PC-9 (cell line): ENCODE measurements at regions not wholly inside any gene's neighbourhood (a gene's known extent, or its start where the extent isn't known, plus 50 kb on each side); places are given as distances from the start of the nearest gene placed in this dataset.

ENCODE experiments used
- BruUV-seq: library from RNA; stranded (reverse); fragments of 400-500 nt; replicated peaks from 2 replicates; lab custom pipeline; 2021; lab: Mats Ljungman, UMichigan
- CTCF ChIA-PET: fragments of 300-600 bp; sonication (Branson Sonifier 250); formaldehyde crosslinking; loops from one replicate; lab custom pipeline; 2022; ENCODE audit warnings: antibody characterized with exemption; lab: Charles Lee
- POLR2A ChIA-PET: fragments of 300-600 bp; sonication (Branson Sonifier 250); formaldehyde crosslinking; loops from one replicate; lab custom pipeline; 2022; ENCODE audit warnings: antibody characterized with exemption; ENCODE audit not compliant: unreplicated experiment; lab: Charles Lee
- DNase-seq, 2 experiments: peaks; one replicate each; pipeline versions ENCODE4 v3.0.0 to v3.0.0-alpha.2; 2015 to 2022; ENCODE audit warnings: mixed read lengths in 1 of 2
- H2AFZ ChIP-seq: fragments of 200-600 bp; sonication (generic); 2 replicates; pipeline ENCODE4 v1.8.1; 2017; ENCODE audit warnings: antibody characterized with exemption
- H3F3A ChIP-seq: fragments of 200-600 bp; sonication (generic); 2 replicates; pipeline ENCODE4 v1.8.1; 2017; ENCODE audit warnings: antibody characterized with exemption, mild to moderate bottlenecking, low read depth; ENCODE audit not compliant: insufficient read depth
- H3K27ac ChIP-seq: fragments of 200-600 bp; sonication (generic); 2 replicates; pipeline ENCODE4 v1.6.1; 2016; ENCODE audit warnings: mixed run types
- H3K27me3 ChIP-seq: fragments of 200-600 bp; sonication (generic); 2 replicates; pipeline ENCODE4 v1.6.1; 2016; ENCODE audit warnings: low read depth, mixed run types; ENCODE audit not compliant: insufficient read depth
- H3K36me3 ChIP-seq: fragments of 200-600 bp; sonication (generic); 2 replicates; pipeline ENCODE4 v1.6.1; 2016; ENCODE audit warnings: low read depth, mixed run types
- H3K4me1 ChIP-seq: fragments of 200-600 bp; sonication (generic); replicated peaks from 2 replicates; pipeline ENCODE4 v1.6.1; 2016; ENCODE audit warnings: mixed run types; ENCODE audit not compliant: insufficient read depth
- H3K4me2 ChIP-seq: fragments of 200-600 bp; sonication (generic); 2 replicates; pipeline ENCODE4 v1.6.1; 2017; ENCODE audit warnings: mixed run types
- H3K4me3 ChIP-seq: fragments of 200-600 bp; sonication (generic); 2 replicates; pipeline ENCODE4 v1.6.1; 2016; ENCODE audit warnings: mixed run types
- H3K79me2 ChIP-seq: fragments of 200-600 bp; sonication (generic); 2 replicates; pipeline ENCODE4 v1.6.1; 2017; ENCODE audit warnings: low read depth, mixed run types
- H3K9me2 ChIP-seq: fragments of 200-600 bp; sonication (generic); 2 replicates; pipeline ENCODE4 v1.8.1; 2017; ENCODE audit warnings: mild to moderate bottlenecking; ENCODE audit not compliant: insufficient read depth
- H3K9me3 ChIP-seq: fragments of 200-600 bp; sonication (generic); 2 replicates; pipeline ENCODE4 v1.8.1; 2016; ENCODE audit warnings: low read depth; ENCODE audit not compliant: insufficient read depth
- H4K20me1 ChIP-seq: fragments of 200-600 bp; sonication (generic); 2 replicates; pipeline ENCODE4 v1.8.1; 2017; ENCODE audit not compliant: insufficient read depth
- EZH2 ChIP-seq: fragments of 200-600 bp; sonication (generic); IDR thresholded peaks from 2 replicates; pipeline ENCODE4 v1.8.0; 2017; ENCODE audit warnings: antibody characterized with exemption, low read depth
- intact Hi-C: fragments of 100-400 bp; cut with micrococcal nuclease; formaldehyde crosslinking; loops from one replicate; pipeline ENCODE4 v1.10.0; 2022; ENCODE audit not compliant: unreplicated experiment
- TF ChIP-seq, protein P1 (sequence below): fragments of 200-600 bp; sonication (generic); conservative IDR thresholded peaks from 2 replicates; pipeline ENCODE4 v1.6.1; 2017; ENCODE audit warnings: mixed run types, antibody characterized with exemption, mild to moderate bottlenecking, moderate library complexity

DNA sequence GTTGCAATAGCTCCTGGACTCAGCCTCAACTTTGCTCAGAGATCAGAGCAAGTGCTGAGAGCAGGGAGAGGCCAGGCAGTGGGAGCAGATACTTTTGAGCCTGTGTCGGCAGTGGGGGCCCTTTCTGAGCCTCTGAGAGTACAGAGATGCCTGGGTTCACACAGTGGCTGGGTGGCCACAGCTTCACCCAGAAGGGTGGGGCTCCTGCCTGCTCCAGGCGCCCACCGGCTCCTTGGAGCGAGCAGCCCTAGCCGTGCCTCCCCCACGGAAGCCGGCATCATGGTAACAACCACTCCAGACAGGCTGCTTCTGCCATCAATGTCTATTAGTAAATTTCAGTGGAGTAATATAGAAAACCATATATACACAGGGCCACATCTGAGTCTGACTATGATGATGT is 619.2 kb upstream of the SETBP1 start:
- Histone ChIP-seq H3K4me2 (no peak overlapping the region), H4K20me1 (no peaks in the 10 kb centered on the region), H3K4me3 (no peak overlapping the region), H3K27ac (no peak overlapping the region), H3K4me1 (no peaks in the 10 kb centered on the region), H3F3A (no peaks in the 10 kb centered on the region), H3K79me2 (no peaks in the 10 kb centered on the region), H3K36me3 (no peaks in the 10 kb centered on the region), H3K9me3 (peaks cover 5% of the 10 kb centered on the region; the same call in 1 of the 2 replicates), H2AFZ (no peak overlapping the region), H3K27me3 (no peaks in the 10 kb centered on the region), H3K9me2 (no peaks in the 10 kb centered on the region; the same call in 1 of the 2 replicates)
- intact Hi-C loops, result no loop called here
- POLR2A ChIA-PET, result no interaction called here
- TF ChIP-seq, protein P1, sequence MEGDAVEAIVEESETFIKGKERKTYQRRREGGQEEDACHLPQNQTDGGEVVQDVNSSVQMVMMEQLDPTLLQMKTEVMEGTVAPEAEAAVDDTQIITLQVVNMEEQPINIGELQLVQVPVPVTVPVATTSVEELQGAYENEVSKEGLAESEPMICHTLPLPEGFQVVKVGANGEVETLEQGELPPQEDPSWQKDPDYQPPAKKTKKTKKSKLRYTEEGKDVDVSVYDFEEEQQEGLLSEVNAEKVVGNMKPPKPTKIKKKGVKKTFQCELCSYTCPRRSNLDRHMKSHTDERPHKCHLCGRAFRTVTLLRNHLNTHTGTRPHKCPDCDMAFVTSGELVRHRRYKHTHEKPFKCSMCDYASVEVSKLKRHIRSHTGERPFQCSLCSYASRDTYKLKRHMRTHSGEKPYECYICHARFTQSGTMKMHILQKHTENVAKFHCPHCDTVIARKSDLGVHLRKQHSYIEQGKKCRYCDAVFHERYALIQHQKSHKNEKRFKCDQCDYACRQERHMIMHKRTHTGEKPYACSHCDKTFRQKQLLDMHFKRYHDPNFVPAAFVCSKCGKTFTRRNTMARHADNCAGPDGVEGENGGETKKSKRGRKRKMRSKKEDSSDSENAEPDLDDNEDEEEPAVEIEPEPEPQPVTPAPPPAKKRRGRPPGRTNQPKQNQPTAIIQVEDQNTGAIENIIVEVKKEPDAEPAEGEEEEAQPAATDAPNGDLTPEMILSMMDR, result no peak
- no peak for TF ChIP-seq EZH2
- CTCF ChIA-PET, result no interaction called here
- DNase-seq, result no peak
- BruUV-seq, result no TSS peak

DNA sequence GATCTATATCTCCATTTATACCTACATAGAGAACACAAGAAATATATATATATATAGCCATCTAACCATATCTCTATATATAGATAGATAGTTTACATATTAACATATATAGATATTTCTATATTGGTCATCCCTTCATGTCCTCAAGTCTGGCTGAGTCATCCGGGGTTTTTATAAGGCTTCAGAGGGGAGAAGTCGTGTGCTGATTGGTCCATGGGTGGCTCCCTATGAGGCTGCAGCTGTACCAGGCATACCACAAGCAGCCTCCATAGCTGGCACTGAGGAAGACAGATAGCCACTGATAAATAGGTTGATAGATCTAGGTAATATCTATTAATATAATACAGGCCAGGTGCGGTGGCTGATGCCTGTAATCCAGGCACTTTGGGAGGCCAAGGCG is 618.3 kb upstream of the SETBP1 start:
- Histone ChIP-seq H2AFZ (no peak overlapping the region), H4K20me1 (no peaks in the 10 kb centered on the region), H3F3A (no peaks in the 10 kb centered on the region), H3K79me2 (no peaks in the 10 kb centered on the region), H3K27ac (no peak overlapping the region), H3K4me2 (no peak overlapping the region), H3K9me3 (no peaks in the 10 kb centered on the region), H3K4me1 (no peaks in the 10 kb centered on the region), H3K36me3 (no peaks in the 10 kb centered on the region), H3K27me3 (no peaks in the 10 kb centered on the region), H3K4me3 (no peak overlapping the region), H3K9me2 (no peaks in the 10 kb centered on the region; the same call in 1 of the 2 replicates)
- POLR2A ChIA-PET, result no interaction called here
- intact Hi-C loops, result no loop called here
- TF ChIP-seq, protein P1, result no peak
- TF ChIP-seq EZH2, result no peak
- no peak for DNase-seq
- CTCF ChIA-PET, result no interaction called here
- BruUV-seq, result no TSS peak

DNA sequence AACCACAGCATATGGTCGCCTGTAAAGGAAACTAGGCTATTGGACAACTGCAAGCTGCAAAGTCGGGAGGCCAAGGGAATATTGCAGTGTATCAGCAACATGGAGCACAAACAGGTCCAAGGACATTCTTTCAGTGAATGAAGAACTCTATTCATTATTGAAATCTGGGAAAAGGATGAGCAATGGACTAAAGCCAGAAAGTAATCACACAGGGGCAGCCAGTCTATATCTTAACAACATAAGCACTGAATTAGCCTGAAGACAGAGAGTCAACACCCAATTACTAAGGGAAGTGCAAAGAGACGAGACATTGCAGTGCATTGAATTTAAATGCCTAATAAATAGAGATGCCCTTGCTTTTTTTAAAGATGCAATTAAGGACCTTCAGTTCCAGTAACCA is 615.5 kb upstream of the SETBP1 start:
- H3K4me1 ChIP-seq, result no peaks in the 10 kb centered on the region
- H3K4me2 ChIP-seq, result no peak overlapping the region
- POLR2A ChIA-PET, result no interaction called here
- H3F3A ChIP-seq, result no peaks in the 10 kb centered on the region
- intact Hi-C loops, result no loop called here
- H3K27ac ChIP-seq, result no peak overlapping the region
- H3K9me3 ChIP-seq, result no peaks in the 10 kb centered on the region
- no peaks in the 10 kb centered on the region for H3K79me2 ChIP-seq
- no peak overlapping the region for H3K4me3 ChIP-seq
- CTCF ChIA-PET, result no interaction called here
- no peaks in the 10 kb centered on the region for H4K20me1 ChIP-seq
- H3K9me2 ChIP-seq, result no peaks in the 10 kb centered on the region; the same call in 1 of the 2 replicates
- no TSS peak for BruUV-seq
- H2AFZ ChIP-seq, result no peak overlapping the region
- H3K27me3 ChIP-seq, result no peaks in the 10 kb centered on the region
- DNase-seq, result no peak
- no peak for TF ChIP-seq EZH2
- TF ChIP-seq, protein P1, result no peak
- no peaks in the 10 kb centered on the region for H3K36me3 ChIP-seq
